Breast epithelium (tissue), 3 donors: ENCODE measurements at regions not wholly inside any gene's neighbourhood (a gene's known extent, or its start where the extent isn't known, plus 50 kb on each side); places are given as distances from the start of the nearest gene placed in this dataset.

Experiments
- CTCF ChIP-seq, 3 donors: fragments of 450-650 bp; IDR thresholded peaks; one replicate each; pipeline ENCODE4 v1.5.1; 2016 to 2017; ENCODE audit warnings: antibody characterized with exemption in 3 of 3, mild to moderate bottlenecking in 3 of 3, moderate library complexity in 3 of 3
- POLR2A ChIP-seq: fragments of 450-650 bp; IDR thresholded peaks from one replicate; pipeline ENCODE4 v1.6.1; 2016; ENCODE audit warnings: antibody characterized with exemption, mild to moderate bottlenecking, moderate library complexity
- POLR2AphosphoS5 ChIP-seq, 3 donors: sonication (generic); formaldehyde crosslinking; IDR thresholded peaks; one replicate each; pipeline ENCODE4 v1.6.1; 2017; ENCODE audit warnings: antibody characterized with exemption in 3 of 3

- TF ChIP-seq CTCF (IDR thresholded peaks at IDR 0.05) (no peak), POLR2A (no peak), POLR2AphosphoS5 (IDR thresholded peaks at IDR 0.05) (no peak)
Observed at GRCh38 chr17:70787721-70788300, 618.5 kb downstream of the KCNJ2 start.
